ENCODE measurements at regions not wholly inside any gene's neighbourhood (a gene's known extent, or its start where the extent isn't known, plus 50 kb on each side); places are given as distances from the start of the nearest gene placed in this dataset.
A peak's percentile ranks its signal among the peaks of the same experiment; 100 is the strongest.

- H3K9me3 ChIP-seq: no peaks in the 10 kb centered on the region
- no peak for TF ChIP-seq CTCF (IDR thresholded peaks at IDR 0.05; ENCODE audit: low read depth, low read length)
- DNase-seq: no peak
- no peak overlapping the region for H3K4me3 ChIP-seq (ENCODE audit: low read depth, low read length)
- H3K4me1 ChIP-seq: peaks cover 8% of the 10 kb centered on the region
- H3K27me3 ChIP-seq: no peaks in the 10 kb centered on the region
- H3K36me3 ChIP-seq: no peaks in the 10 kb centered on the region
Observed at GRCh38 chr11:96707273-96707672, 317.5 kb downstream of the JRKL start.

- Histone ChIP-seq H3K9me3 (no peaks in the 10 kb centered on the region), H3K4me3 (ENCODE audit: low read depth, low read length) (no peak overlapping the region), H3K36me3 (no peaks in the 10 kb centered on the region), H3K27me3 (no peaks in the 10 kb centered on the region), H3K4me1 (peaks cover 8% of the 10 kb centered on the region)
- TF ChIP-seq CTCF (IDR thresholded peaks at IDR 0.05; ENCODE audit: low read depth, low read length): no peak
- DNase-seq: no peak
Observed at GRCh38 chr11:96708219-96708878, 318.5 kb downstream of the JRKL start.

- H3K4me1 ChIP-seq: peaks cover 8% of the 10 kb centered on the region; the same call in 1 of the 2 replicates
- no peak for DNase-seq
- H3K27me3 ChIP-seq: no peaks in the 10 kb centered on the region
- no peaks in the 10 kb centered on the region for H3K36me3 ChIP-seq
- TF ChIP-seq CTCF (IDR thresholded peaks at IDR 0.05; ENCODE audit: low read depth, low read length): no peak
- no peak overlapping the region for H3K4me3 ChIP-seq (ENCODE audit: low read depth, low read length)
- no peaks in the 10 kb centered on the region for H3K9me3 ChIP-seq
Observed at GRCh38 chr11:96713301-96713700, 323.5 kb downstream of the JRKL start.

- Histone ChIP-seq H3K27me3 (no peaks in the 10 kb centered on the region), H3K9me3 (no peaks in the 10 kb centered on the region), H3K36me3 (no peaks in the 10 kb centered on the region), H3K4me3 (ENCODE audit: low read depth, low read length) (no peak overlapping the region), H3K4me1 (peaks cover 8% of the 10 kb centered on the region; the same call in 1 of the 2 replicates)
- DNase-seq: peak; percentile 30
- TF ChIP-seq CTCF (IDR thresholded peaks at IDR 0.05; ENCODE audit: low read depth, low read length): no peak
Observed at GRCh38 chr11:96714689-96715088, 324.9 kb downstream of the JRKL start.

GRCh38 chr11:96715208-96715607, 325.4 kb downstream of the JRKL start:
- no peak for TF ChIP-seq CTCF (IDR thresholded peaks at IDR 0.05; ENCODE audit: low read depth, low read length)
- H3K36me3 ChIP-seq: no peaks in the 10 kb centered on the region
- no peak overlapping the region for H3K4me3 ChIP-seq (ENCODE audit: low read depth, low read length)
- no peaks in the 10 kb centered on the region for H3K9me3 ChIP-seq
- DNase-seq: no peak
- H3K4me1 ChIP-seq: peaks cover 8% of the 10 kb centered on the region; the same call in 1 of the 2 replicates
- H3K27me3 ChIP-seq: no peaks in the 10 kb centered on the region

- no peak overlapping the region for H3K4me3 ChIP-seq (ENCODE audit: low read depth, low read length)
- no peaks in the 10 kb centered on the region for H3K4me1 ChIP-seq
- no peaks in the 10 kb centered on the region for H3K36me3 ChIP-seq
- H3K9me3 ChIP-seq: no peaks in the 10 kb centered on the region
- no peak for DNase-seq
- TF ChIP-seq CTCF (IDR thresholded peaks at IDR 0.05; ENCODE audit: low read depth, low read length): no peak
- H3K27me3 ChIP-seq: no peaks in the 10 kb centered on the region
Observed at GRCh38 chr11:96736601-96737000, 346.8 kb downstream of the JRKL start.

Data from BE2C (cell line).